ENCODE measurements at regions not wholly inside any gene's neighbourhood (a gene's known extent, or its start where the extent isn't known, plus 50 kb on each side); places are given as distances from the start of the nearest gene placed in this dataset.

- no peak for DNase-seq (ENCODE audit: low spot score)
- no peak for TF ChIP-seq CTCF (IDR thresholded peaks at IDR 0.05; ENCODE audit: extremely low read depth, missing control alignments)
Observed at GRCh38 chr16:48971571-48972077, 310.0 kb downstream of the CBLN1 start.

- TF ChIP-seq CTCF (IDR thresholded peaks at IDR 0.05; ENCODE audit: extremely low read depth, missing control alignments): no peak
- DNase-seq (ENCODE audit: low spot score): no peak
Observed at GRCh38 chr16:48970216-48970615, 311.4 kb downstream of the CBLN1 start.

GRCh38 chr16:48969611-48970010 is 312.0 kb downstream of the CBLN1 start:
- no peak for TF ChIP-seq CTCF (IDR thresholded peaks at IDR 0.05; ENCODE audit: extremely low read depth, missing control alignments)
- DNase-seq (ENCODE audit: low spot score): no peak

- no peak for DNase-seq (ENCODE audit: low spot score)
Observed at GRCh38 chr16:48965386-48965785, 316.3 kb downstream of the CBLN1 start.

GRCh38 chr16:48963901-48964615 is 317.6 kb downstream of the CBLN1 start:
- no peak for TF ChIP-seq CTCF (IDR thresholded peaks at IDR 0.05; ENCODE audit: extremely low read depth, missing control alignments)
- no peak for DNase-seq (ENCODE audit: low spot score)

More at GRCh38 chr16:48965386-48965785, 316.3 kb downstream of the CBLN1 start:
- TF ChIP-seq CTCF (IDR thresholded peaks at IDR 0.05; ENCODE audit: extremely low read depth, missing control alignments): no peak

GRCh38 chr16:48963306-48963705 is 318.3 kb downstream of the CBLN1 start:
- no peak for TF ChIP-seq CTCF (IDR thresholded peaks at IDR 0.05; ENCODE audit: extremely low read depth, missing control alignments)
- DNase-seq (ENCODE audit: low spot score): no peak

GRCh38 chr16:48961546-48961945 is 320.1 kb downstream of the CBLN1 start:
- TF ChIP-seq CTCF (IDR thresholded peaks at IDR 0.05; ENCODE audit: extremely low read depth, missing control alignments): no peak
- DNase-seq (ENCODE audit: low spot score): no peak
